ENCODE measurements at regions not wholly inside any gene's neighbourhood (a gene's known extent, or its start where the extent isn't known, plus 50 kb on each side); places are given as distances from the start of the nearest gene placed in this dataset.

DNA sequence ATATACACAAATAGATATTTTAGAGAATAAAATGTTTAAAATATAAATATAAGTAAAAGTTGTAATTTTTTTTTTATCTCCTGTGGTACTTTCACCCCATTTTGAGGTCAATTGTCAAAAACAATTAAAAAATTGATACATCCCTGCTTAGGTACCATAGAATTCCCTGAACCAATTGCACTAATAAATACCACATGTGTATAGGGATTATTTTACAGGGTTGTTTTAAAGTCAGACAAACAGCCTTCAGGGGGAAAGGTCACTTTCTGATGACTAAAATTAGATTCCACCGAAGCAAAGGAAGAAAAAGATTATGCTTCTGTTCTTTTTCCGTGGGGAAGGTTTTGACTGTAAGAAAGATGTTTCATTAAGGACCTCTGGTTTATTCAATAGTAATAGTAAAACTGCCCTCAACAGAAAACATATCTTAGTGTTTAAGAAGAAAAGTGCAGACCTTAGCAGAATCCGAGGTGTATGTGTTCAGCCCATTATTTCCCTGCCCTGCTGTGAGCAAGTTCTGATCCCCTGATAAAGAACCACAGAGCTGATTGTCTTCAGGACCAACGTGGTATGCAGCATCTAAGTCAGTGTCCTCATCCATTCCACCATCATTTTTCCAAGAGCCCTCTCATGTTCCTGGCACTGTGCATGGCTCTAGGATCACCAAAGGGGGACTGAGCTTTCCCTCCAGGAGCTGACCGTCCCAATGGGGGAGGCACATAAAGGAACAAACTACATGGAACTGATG lies 132.9 kb upstream of the IL12A start:
- WGBS (ENCODE audit: insufficient coverage, low coverage, missing lambda C conversion rate), result 1% methylated on average over 5 of the region's 5 CpGs
- Histone ChIP-seq H3K4me1 (replicated peaks in 1 of 2; ENCODE audit: control insufficient read depth in 2 of 2, insufficient read depth in 2 of 2, low read length in 2 of 2) (no peaks in the 10 kb centered on the region), H3K9ac (ENCODE audit: insufficient read depth in 1 of 2, low read depth in 2 of 2, low read length in 2 of 2) (no peak overlapping the region), H3K27me3 (ENCODE audit: control insufficient read depth in 2 of 2, insufficient read depth in 2 of 2, low read length in 2 of 2) (peaks cover 4 to 11% of the 10 kb centered on the region in 2 experiments; a peak in 2 of 5 replicates), H3K4me3 (no peak overlapping the region), H2AFZ (ENCODE audit: low read depth, low read length) (no peak overlapping the region), H3K4me2 (ENCODE audit: insufficient read depth, low read length) (no peak overlapping the region), H3K27ac (ENCODE audit: extremely low read depth, low read depth, low read length) (no peak overlapping the region), H3K79me2 (ENCODE audit: control insufficient read depth, insufficient read depth, low read length) (no peaks in the 10 kb centered on the region), H4K20me1 (replicated peaks; ENCODE audit: control insufficient read depth, insufficient read depth, low read length) (no peaks in the 10 kb centered on the region), H3K9me1 (ENCODE audit: control insufficient read depth, insufficient read depth, low read length) (no peaks in the 10 kb centered on the region), H3K9me3 (replicated peaks; ENCODE audit: control insufficient read depth, insufficient read depth, low read depth, low read length) (no peaks in the 10 kb centered on the region), H3K36me3 (ENCODE audit: control insufficient read depth, insufficient read depth, low read length) (no peaks in the 10 kb centered on the region)
- in situ Hi-C loops (cut with MboI) (no loop called here), intact Hi-C loops (cut with micrococcal nuclease) (no loop called here)
- no peak for FAIRE-seq
- ChIA-PET CTCF (ENCODE audit: low intra/inter-chr PET ratio) (no interaction called here), POLR2A (no interaction called here)
- no TSS peak for BruUV-seq (replicated peaks)
- no peak for TF ChIP-seq PHB2 (IDR thresholded peaks at IDR 0.05; ENCODE audit: low read depth)
- TF ChIP-seq HNRNPLL (IDR thresholded peaks at IDR 0.05; ENCODE audit: low read depth, low read length, poor library complexity, severe bottlenecking), result no peak
- TF ChIP-seq BCL6 (CRISPR knock-in tag; IDR thresholded peaks at IDR 0.05), result no peak
- TF ChIP-seq, protein P1, sequence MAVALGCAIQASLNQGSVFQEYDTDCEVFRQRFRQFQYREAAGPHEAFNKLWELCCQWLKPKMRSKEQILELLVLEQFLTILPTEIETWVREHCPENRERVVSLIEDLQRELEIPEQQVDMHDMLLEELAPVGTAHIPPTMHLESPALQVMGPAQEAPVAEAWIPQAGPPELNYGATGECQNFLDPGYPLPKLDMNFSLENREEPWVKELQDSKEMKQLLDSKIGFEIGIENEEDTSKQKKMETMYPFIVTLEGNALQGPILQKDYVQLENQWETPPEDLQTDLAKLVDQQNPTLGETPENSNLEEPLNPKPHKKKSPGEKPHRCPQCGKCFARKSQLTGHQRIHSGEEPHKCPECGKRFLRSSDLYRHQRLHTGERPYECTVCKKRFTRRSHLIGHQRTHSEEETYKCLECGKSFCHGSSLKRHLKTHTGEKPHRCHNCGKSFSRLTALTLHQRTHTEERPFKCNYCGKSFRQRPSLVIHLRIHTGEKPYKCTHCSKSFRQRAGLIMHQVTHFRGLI (CRISPR knock-in tag; IDR thresholded peaks at IDR 0.05), result no peak
- TF ChIP-seq, protein P2, sequence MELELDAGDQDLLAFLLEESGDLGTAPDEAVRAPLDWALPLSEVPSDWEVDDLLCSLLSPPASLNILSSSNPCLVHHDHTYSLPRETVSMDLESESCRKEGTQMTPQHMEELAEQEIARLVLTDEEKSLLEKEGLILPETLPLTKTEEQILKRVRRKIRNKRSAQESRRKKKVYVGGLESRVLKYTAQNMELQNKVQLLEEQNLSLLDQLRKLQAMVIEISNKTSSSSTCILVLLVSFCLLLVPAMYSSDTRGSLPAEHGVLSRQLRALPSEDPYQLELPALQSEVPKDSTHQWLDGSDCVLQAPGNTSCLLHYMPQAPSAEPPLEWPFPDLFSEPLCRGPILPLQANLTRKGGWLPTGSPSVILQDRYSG (tag; conservative IDR thresholded peaks at IDR 0.05; ENCODE audit: low read depth), result no peak
- no peak for TF ChIP-seq NBN (IDR thresholded peaks at IDR 0.05; ENCODE audit: low read depth)
- TF ChIP-seq MAZ (CRISPR knock-in tag; conservative IDR thresholded peaks at IDR 0.05 in 1 of 2, IDR thresholded peaks at IDR 0.05 in 1 of 2), result no peak
- TF ChIP-seq ZBTB8A (IDR thresholded peaks at IDR 0.05; ENCODE audit: partially characterized antibody), result no peak
- no peak for TF ChIP-seq SAFB (IDR thresholded peaks at IDR 0.05; ENCODE audit: borderline replicate concordance, low read depth, low read length)
- DNase-seq (ENCODE audit: extremely low read depth in 1 of 4, low spot score in 3 of 4), result no peak
- no peak for ATAC-seq
